D721Med (cell line): ENCODE measurements at regions not wholly inside any gene's neighbourhood (a gene's known extent, or its start where the extent isn't known, plus 50 kb on each side); places are given as distances from the start of the nearest gene placed in this dataset.

Experiments
- DNase-seq: peaks from one replicate; pipeline ENCODE4 v3.0.0; 2011; ENCODE audit warnings: low spot score; ENCODE audit not compliant: insufficient read length
- FAIRE-seq: peaks from 2 replicates; lab custom pipeline; 2011; peaks lifted over from hg19 to GRCh38; lab: Jason Lieb, UNC
- CTCF ChIP-seq: IDR thresholded peaks from 2 replicates; pipeline ENCODE4 v1.5.1; 2012; ENCODE audit warnings: mild to moderate bottlenecking, control low read depth; ENCODE audit not compliant: insufficient read depth; ENCODE audit errors: missing control alignments

DNA sequence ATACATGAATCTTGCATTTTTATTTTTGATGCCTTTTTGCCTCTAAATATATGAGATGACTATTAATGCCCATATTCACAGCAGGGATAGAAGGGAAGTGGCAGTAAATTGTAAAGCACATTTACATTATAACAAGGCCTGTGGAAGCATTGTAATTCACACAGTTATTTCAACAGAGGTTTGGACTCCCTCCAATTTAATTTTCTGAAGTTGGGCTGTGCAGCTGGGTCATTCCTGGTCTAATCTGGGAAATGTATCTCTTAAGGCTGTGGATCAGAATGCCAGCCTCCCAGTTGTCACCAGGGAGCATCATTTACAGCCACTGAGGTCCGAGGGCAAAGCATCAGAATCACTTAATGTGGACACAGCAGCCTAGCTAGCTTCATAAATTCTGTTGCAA lies 434.5 kb downstream of the MFSD1 start:
- FAIRE-seq (no peak), DNase-seq (no peak)
- no peak for TF ChIP-seq CTCF

- DNase-seq (no peak), FAIRE-seq (no peak)
- no peak for TF ChIP-seq CTCF
These were observed 435.4 kb downstream of the MFSD1 start for GRCh38 chr3:159237226-159237625.

DNA sequence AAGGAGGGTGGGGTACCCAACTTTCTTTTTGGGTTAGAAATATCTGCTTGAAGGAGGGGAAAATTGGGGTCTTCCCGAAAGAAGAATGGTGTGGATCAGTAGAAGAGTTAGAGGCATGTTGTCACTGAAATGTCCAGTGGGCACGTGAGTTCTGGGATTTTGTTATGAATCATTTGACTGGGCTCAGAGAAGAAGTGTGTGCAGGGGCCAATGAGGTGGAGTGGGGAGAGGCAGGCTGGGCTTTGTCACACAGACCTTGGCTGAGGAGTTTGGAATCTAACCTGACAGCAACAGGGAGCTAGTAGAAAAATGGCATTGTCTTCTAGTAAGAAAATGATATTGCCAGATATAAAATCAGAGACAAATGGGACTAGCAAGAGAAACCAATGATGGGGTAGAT lies 436.8 kb downstream of the MFSD1 start:
- DNase-seq: no peak
- no peak for TF ChIP-seq CTCF
- no peak for FAIRE-seq

DNA sequence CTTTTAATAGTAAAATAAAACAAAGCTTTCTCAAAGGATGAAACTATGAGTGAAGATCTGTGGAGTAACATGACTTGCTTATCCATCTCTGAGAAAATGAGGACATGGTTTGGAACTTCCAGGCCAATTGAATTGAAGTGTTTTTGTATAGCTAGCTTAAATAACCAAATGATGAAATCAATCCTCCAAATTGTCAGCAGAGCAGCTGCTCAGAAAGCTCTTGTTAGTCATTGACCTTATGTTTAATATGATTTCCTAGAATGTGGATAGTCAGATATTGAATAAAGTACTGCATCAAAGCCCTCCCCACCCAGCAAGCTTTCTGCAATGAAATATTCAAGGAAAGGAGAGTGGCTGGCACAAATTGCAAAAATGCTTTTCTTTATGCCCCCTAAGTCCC lies 437.2 kb downstream of the MFSD1 start:
- FAIRE-seq: no peak
- DNase-seq: no peak
- TF ChIP-seq CTCF: no peak

- FAIRE-seq (no peak), DNase-seq (no peak)
- no peak for TF ChIP-seq CTCF
These were observed 443.1 kb downstream of the MFSD1 start for GRCh38 chr3:159244933-159245332.

DNA sequence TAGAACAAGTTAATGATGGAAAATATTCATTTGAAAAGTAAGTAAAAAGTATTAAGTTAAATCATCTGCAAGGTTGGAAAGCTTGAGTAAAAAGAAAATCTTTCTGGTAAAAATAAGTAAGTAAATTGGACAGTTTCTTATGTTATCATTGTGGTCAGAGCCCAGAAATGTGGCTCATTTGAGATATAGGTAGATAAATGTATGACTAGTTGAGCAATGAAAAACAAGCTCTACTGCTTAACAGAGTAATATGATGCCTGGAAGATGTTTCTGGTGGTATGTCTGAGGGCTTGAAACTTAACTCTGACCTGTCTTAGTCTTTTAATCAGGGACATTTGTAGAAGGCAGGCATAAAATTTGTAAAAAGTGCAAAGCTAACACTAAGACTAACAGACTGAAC lies 444.0 kb downstream of the MFSD1 start:
- no peak for TF ChIP-seq CTCF
- FAIRE-seq: no peak
- DNase-seq: no peak

DNA sequence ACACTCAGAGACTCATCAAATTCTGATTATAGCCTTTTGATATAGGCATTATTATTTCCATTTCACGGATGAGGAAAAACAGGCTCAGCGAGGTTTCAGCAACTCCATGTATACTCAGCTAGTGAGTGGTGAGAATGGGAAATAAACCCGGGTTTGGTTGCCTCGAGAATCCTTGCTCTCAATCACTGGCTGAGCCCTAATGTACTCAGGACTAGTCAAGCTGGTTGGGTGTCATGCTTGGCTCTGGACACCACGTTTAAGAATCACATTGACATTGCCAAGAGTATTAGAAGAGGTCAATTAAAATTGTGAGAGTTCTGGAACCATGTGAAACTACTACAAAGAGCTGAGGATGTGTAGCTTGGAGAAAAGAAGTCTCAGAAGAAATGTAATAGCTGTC lies 444.5 kb downstream of the MFSD1 start:
- TF ChIP-seq CTCF: no peak
- FAIRE-seq: no peak
- DNase-seq: no peak
